Stimulated activated naive CD8-positive, alpha-beta T cell treated with anti-CD3 and anti-CD28 coated beads, Interleukin-15, Interleukin-2, amounts not matched to agents 100 ng/mL and 50 ng/mL, for 24 hours (primary cell): ENCODE measurements at regions not wholly inside any gene's neighbourhood (a gene's known extent, or its start where the extent isn't known, plus 50 kb on each side); places are given as distances from the start of the nearest gene placed in this dataset.
"Not testable (repeated sequence)": the region's sequence is repeated elsewhere in the genome, so short reads cannot be mapped to it uniquely, and the experiment has no call there.

Experiments
- H3K27ac Mint-ChIP-seq: one replicate; pipeline ENCODE4 v1.8.0; 2021; ENCODE audit warnings: mild to moderate bottlenecking, mixed read lengths
- H3K27me3 Mint-ChIP-seq: one replicate; pipeline ENCODE4 v1.8.0; 2021; ENCODE audit warnings: mixed read lengths
- H3K36me3 Mint-ChIP-seq: one replicate; pipeline ENCODE4 v1.8.0; 2021; ENCODE audit warnings: low read depth, mixed read lengths
- H3K4me1 Mint-ChIP-seq: one replicate; pipeline ENCODE4 v1.8.0; 2021; ENCODE audit warnings: low read depth, mixed read lengths
- H3K4me3 Mint-ChIP-seq: one replicate; pipeline ENCODE4 v1.8.0; 2021; ENCODE audit warnings: mild to moderate bottlenecking, mixed read lengths
- H3K9me3 Mint-ChIP-seq: one replicate; pipeline ENCODE4 v1.8.0; 2021; ENCODE audit warnings: mixed read lengths

DNA sequence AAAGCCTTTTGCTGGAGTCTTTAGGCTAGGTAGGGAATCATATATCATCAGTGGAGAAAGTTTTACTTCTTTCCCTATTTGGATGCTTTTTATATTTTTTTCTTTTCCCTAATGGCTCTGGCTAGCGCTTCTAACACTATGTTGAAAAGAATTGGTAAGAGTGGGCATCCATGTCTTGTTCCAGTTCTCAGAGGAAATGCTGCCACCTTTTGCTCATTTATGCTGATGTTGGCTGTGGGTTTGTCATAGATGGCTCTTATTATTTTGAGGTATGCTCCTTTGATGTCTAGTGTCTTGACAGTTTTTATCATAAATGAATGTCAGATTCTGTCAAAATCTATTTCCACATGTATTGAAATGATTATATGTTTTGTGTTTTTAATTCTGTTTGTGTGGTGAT, 1544.1 kb downstream of the REEP3 start:
- H3K9me3 Mint-ChIP-seq = no peaks in the 10 kb centered on the region
- no peak overlapping the region for H3K27ac Mint-ChIP-seq
- no peaks in the 10 kb centered on the region for H3K36me3 Mint-ChIP-seq
- no peaks in the 10 kb centered on the region for H3K4me1 Mint-ChIP-seq
- no peaks in the 10 kb centered on the region for H3K27me3 Mint-ChIP-seq
- H3K4me3 Mint-ChIP-seq = no peak overlapping the region

DNA sequence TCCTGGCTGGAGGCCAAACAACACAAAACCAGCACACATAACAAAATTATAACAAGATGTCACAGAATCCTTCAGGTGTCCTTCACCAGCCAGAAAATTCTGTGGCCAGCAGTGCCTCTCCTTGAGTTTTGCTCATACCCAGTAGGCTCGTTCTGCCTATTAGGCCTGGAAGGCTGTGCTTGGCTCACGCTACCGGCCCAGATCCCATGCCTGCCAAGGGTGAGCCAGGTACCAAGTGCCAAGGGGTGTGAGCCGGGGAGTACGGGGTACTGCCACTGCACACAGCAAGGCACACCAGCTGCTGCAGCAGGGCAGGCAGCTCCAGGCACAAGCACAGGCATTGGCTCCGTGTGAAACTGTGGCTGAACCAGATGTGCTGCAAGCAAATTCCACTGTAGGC, 1562.0 kb downstream of the REEP3 start:
- Mint-ChIP-seq H3K27ac (no peak overlapping the region), H3K36me3 (no peaks in the 10 kb centered on the region), H3K4me3 (no peak overlapping the region), H3K4me1 (no peaks in the 10 kb centered on the region), H3K9me3 (peaks cover 6% of the 10 kb centered on the region), H3K27me3 (no peaks in the 10 kb centered on the region)

DNA sequence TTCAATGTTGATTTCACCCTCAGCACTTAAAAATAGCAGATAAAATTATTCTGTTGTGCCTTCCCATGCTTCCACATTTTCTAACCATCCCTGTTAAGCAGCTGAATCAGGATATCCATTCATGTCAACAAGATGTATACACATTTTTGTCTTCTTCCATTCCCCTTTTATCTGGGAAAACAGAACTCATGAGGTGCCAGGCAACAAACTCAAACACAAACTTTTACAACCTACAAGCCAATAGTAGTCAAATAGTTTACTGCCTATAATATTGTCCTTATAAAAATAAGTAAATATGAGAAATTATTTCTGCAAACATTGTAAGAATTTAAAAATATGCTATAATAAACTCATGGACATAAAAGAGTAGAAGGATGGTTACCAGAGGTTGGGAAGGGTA, 1569.8 kb downstream of the REEP3 start:
- H3K27me3 Mint-ChIP-seq = no peaks in the 10 kb centered on the region
- no peak overlapping the region for H3K4me3 Mint-ChIP-seq
- no peaks in the 10 kb centered on the region for H3K4me1 Mint-ChIP-seq
- H3K9me3 Mint-ChIP-seq = peaks cover 4% of the 10 kb centered on the region
- H3K36me3 Mint-ChIP-seq = no peaks in the 10 kb centered on the region
- H3K27ac Mint-ChIP-seq = no peak overlapping the region

DNA sequence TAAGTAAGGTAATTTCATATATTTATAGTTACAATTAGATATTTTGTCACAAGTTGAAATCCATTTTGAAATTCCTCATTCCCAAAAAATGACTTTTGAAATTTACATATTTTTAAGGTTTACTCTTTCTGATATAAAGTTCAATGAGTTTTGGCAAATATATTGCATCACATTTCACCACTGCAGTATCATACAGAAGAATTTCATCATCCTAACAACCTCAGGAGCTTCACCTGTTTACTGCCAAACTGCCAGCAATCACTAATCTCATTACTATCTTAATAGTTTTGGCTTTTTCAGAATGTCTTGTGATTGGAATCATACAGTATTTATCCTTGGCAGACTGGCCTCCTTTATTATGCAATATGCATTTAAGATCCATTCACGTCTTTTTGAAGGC, 1578.9 kb downstream of the REEP3 start:
- H3K27me3 Mint-ChIP-seq = no peaks in the 10 kb centered on the region
- H3K27ac Mint-ChIP-seq = no peak overlapping the region
- no peak overlapping the region for H3K4me3 Mint-ChIP-seq
- peaks cover 6% of the 10 kb centered on the region for H3K9me3 Mint-ChIP-seq
- no peaks in the 10 kb centered on the region for H3K36me3 Mint-ChIP-seq
- no peaks in the 10 kb centered on the region for H3K4me1 Mint-ChIP-seq

DNA sequence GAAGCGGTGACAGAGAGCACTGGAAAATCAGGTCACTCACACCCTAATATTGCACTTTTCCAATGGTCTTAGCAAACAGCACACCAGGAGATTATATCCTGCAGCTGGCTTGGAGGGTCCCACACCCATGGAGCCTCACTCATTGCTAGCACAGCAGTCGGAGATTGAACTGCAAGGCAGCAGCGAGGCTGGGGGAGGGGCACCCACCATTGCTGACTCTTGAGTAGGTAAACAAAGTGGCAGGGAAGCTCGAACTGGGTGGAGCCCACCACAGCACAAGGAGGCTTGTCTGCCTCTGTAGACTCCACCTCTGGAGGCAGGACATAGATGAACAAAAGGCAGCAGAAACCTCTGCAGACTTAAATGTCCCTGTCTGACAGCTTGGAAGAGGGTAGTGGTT, 1579.7 kb downstream of the REEP3 start:
- H3K27me3 Mint-ChIP-seq, H3K4me3 Mint-ChIP-seq, H3K4me1 Mint-ChIP-seq, H3K27ac Mint-ChIP-seq, H3K9me3 Mint-ChIP-seq, H3K36me3 Mint-ChIP-seq: not testable (repeated sequence)

DNA sequence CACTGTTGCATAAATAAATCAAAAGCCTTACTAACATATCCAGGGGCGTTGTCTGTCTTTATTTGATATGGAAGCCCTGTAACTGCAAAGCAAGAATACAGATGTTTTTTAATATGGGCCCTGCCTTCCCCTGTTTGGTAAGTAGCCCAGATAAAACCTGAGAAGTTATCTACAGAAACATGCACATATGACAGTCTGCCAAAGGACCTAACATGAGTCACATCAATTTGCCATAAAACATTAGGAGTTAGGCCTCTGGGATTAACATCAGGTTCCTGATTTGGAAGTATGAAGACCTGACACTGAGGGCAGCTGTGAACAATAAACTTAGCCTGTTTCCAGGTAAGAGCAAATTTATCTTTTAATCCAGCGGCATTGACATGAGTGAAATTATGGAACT, 1588.8 kb downstream of the REEP3 start:
- H3K27ac Mint-ChIP-seq = no peak overlapping the region
- no peaks in the 10 kb centered on the region for H3K27me3 Mint-ChIP-seq
- H3K9me3 Mint-ChIP-seq = peaks cover 33% of the 10 kb centered on the region

DNA sequence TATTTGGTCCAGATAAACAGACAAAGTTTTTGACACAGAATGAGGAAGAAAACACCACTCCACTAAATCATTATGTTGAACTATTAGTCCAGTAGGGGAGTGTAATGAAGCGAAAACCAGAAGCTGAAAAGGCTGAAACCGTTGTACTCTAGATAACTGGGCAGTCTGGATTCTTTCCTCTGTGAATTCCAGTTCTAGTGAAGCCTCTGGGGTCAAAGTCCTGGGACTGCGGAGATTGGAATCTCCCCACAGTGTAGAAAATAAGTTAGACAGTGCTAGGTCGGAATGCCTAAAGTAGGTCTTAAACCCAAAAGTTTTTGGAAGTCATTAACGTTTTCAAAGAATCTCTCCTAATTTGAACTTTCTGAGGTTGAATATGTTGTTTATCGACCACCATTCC, 1589.9 kb downstream of the REEP3 start:
- not testable (repeated sequence) for H3K27me3 Mint-ChIP-seq, H3K27ac Mint-ChIP-seq, H3K4me3 Mint-ChIP-seq, H3K4me1 Mint-ChIP-seq, H3K36me3 Mint-ChIP-seq
- H3K9me3 Mint-ChIP-seq = peaks cover 29% of the 10 kb centered on the region

More for the DNA sequence above, 1588.8 kb downstream of the REEP3 start:
- Mint-ChIP-seq H3K4me1 (no peaks in the 10 kb centered on the region), H3K4me3 (no peak overlapping the region), H3K36me3 (no peaks in the 10 kb centered on the region)

DNA sequence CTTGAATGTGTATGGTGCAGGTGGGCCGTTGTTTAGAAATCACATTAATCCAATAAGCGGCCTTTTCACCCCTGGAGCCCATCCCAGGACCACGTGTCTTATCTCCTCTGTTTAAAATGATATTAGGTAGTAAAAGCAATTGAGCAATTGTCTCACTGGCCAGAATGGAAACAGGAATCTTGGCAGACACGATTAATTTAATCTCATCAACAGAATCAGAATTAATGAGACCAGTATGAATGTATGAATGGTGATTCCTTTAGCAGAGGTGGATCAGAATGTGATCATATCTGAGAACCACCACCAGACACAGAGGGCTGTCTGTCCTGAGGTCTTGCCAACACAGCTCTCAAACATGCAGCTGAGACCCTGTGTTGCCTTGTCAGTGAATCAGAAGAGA, 1591.4 kb downstream of the REEP3 start:
- H3K4me3 Mint-ChIP-seq = no peak overlapping the region
- no peaks in the 10 kb centered on the region for H3K27me3 Mint-ChIP-seq
- peaks cover 24% of the 10 kb centered on the region for H3K9me3 Mint-ChIP-seq
- H3K27ac Mint-ChIP-seq = no peak overlapping the region
- no peaks in the 10 kb centered on the region for H3K4me1 Mint-ChIP-seq
- no peaks in the 10 kb centered on the region for H3K36me3 Mint-ChIP-seq

DNA sequence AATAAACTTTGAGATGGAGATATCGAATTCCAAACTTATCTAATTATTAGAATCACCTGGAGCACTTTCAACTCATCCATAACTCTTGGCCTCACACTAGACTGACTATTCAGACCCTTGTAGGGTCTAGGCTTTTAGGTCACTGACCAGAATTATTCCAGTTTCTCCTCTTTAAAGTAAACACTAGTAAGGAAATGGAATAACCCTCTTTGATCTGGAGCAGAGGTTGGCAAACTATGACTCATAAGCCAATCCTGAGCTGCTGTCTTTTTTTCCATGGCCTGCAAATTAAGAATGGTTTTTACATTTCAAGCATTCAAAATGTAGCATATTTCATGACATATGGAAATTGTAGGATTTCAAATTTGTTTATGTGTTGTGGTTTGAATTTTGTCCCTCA, 1601.9 kb downstream of the REEP3 start:
- Mint-ChIP-seq H3K4me3 (no peak overlapping the region), H3K27ac (no peak overlapping the region), H3K36me3 (no peaks in the 10 kb centered on the region), H3K9me3 (peaks cover 27% of the 10 kb centered on the region), H3K27me3 (no peaks in the 10 kb centered on the region), H3K4me1 (no peaks in the 10 kb centered on the region)

DNA sequence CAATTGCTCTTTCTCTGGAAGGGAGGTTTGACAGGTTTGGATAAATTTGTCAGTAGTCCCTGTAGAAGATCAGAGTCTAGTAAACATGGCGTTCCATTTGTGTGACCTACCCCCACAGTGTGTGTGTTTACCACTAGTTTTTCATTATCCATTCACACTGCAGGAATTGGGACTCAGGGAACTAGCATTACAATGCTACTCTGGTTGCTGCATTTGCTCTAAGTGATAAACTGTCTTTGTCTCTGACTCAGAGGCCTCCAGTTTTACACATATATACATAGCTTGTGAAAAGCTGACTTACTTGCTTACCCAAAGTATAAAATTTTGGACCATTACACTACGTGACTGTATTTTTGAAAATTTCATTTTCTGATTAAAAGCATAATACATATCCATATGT, 1604.0 kb downstream of the REEP3 start:
- Mint-ChIP-seq H3K36me3 (no peaks in the 10 kb centered on the region), H3K27me3 (no peaks in the 10 kb centered on the region), H3K27ac (no peak overlapping the region), H3K4me3 (no peak overlapping the region), H3K9me3 (peaks cover 24% of the 10 kb centered on the region), H3K4me1 (no peaks in the 10 kb centered on the region)

DNA sequence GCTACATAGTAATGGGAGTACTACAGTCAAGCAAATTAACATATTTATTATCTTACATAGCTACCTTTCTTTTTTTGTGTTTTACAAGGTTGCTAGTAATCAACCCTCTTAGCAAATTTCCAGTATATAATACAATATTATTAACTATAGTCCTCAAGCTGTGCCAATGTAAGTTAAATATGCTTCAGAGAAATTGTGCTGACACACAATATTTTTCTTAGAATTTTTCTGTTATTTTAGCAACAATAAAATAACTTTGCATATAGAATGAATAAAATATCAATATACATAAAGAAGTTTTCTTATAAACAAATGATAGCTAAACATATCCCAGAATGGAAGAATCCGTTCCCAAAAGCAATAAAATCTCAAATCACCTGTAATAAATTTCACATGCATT, 1605.1 kb downstream of the REEP3 start:
- Mint-ChIP-seq H3K27ac (no peak overlapping the region), H3K9me3 (peaks cover 20% of the 10 kb centered on the region), H3K4me1 (no peaks in the 10 kb centered on the region), H3K4me3 (no peak overlapping the region), H3K36me3 (no peaks in the 10 kb centered on the region), H3K27me3 (no peaks in the 10 kb centered on the region)

DNA sequence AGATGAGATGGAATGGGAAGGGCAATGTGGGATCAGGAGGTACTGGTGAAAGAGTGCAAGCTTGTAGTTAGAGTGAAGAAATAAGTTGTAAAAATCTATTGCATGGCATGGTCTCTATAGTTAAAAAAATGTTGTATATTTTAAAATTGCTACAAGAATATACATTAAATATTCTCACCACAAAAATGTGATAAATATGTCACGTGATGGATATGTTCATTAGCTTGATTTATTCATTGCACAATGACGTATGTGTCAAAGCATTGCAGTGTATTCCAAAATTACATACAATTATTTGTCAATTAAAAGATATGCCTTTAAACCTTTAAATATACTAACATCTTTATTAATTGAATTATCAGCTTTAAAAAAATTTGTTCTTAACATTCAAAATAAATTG, 1607.1 kb downstream of the REEP3 start:
- Mint-ChIP-seq H3K36me3 (no peaks in the 10 kb centered on the region), H3K9me3 (peaks cover 9% of the 10 kb centered on the region), H3K27me3 (no peaks in the 10 kb centered on the region), H3K4me1 (no peaks in the 10 kb centered on the region), H3K27ac (no peak overlapping the region), H3K4me3 (no peak overlapping the region)

DNA sequence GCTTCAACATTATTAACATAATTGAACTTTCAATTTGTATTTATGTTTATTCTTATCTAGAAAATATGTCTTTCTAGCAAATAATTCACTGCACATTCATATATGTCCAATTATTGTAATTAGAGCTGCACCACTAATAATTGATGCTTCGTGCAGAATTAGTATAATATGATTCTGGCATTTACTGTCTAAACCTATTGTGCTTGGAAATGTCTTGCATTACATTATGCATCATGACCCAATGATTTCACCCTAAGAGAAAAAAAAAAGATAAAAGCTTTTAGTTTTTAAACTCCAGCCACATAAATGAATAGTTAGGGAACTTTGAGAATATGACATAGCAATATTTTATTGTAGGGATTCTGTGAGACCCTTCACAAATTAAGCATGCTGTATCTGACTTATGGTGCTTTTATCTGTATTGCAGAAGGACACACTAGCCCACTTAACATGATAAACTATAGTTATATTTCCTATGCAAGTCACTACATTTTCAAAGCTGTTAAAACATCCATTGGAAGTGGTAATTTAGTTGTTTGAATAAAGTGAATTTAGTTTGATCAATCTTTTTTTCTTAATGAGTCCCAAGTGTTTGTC, 1609.1 kb downstream of the REEP3 start:
- no peak overlapping the region for H3K4me3 Mint-ChIP-seq
- H3K4me1 Mint-ChIP-seq = no peaks in the 10 kb centered on the region
- no peaks in the 10 kb centered on the region for H3K36me3 Mint-ChIP-seq
- no peaks in the 10 kb centered on the region for H3K27me3 Mint-ChIP-seq
- H3K9me3 Mint-ChIP-seq = peaks cover 5% of the 10 kb centered on the region
- H3K27ac Mint-ChIP-seq = no peak overlapping the region

DNA sequence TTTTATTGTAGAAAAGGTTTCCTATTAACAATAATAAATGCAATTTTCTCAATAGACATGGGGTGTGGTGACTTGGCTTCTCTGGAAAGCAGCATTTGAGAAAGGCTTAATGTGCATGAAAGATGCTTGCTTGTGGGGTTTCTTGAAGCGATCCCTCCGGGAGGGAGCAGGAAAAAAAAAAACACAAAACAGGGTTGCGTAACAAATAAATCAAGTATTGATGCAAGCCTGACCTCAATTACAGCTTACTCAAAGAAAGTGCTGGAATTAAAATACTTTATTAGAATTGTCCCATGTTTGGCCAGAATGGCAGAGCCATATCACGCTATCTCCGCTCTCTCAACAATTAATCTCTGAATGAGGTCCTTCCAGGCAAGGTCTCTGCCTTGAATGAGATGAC, 1612.5 kb downstream of the REEP3 start:
- Mint-ChIP-seq H3K4me3 (no peak overlapping the region), H3K27ac (no peak overlapping the region), H3K27me3 (no peaks in the 10 kb centered on the region), H3K4me1 (no peaks in the 10 kb centered on the region), H3K9me3 (no peaks in the 10 kb centered on the region), H3K36me3 (no peaks in the 10 kb centered on the region)

DNA sequence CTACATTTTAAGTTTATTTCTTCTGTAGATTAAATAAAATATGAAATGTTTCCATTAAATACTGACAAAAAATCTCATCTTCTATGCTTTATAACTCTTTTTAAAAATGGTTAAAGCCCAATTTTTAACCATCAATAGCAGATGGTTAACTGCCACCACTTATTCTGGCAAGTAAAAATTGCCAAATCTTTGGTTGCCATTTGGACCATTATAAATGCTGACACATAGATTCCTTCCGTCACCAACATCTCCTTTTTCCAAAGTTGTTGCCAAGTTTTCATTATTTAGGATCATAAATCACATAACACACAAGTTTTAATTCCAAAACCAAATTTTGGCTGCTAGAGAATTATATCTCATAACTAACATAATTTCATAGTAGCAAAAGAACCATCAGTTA, 1614.3 kb downstream of the REEP3 start:
- Mint-ChIP-seq H3K27ac (no peak overlapping the region), H3K9me3 (no peaks in the 10 kb centered on the region), H3K27me3 (no peaks in the 10 kb centered on the region)

DNA sequence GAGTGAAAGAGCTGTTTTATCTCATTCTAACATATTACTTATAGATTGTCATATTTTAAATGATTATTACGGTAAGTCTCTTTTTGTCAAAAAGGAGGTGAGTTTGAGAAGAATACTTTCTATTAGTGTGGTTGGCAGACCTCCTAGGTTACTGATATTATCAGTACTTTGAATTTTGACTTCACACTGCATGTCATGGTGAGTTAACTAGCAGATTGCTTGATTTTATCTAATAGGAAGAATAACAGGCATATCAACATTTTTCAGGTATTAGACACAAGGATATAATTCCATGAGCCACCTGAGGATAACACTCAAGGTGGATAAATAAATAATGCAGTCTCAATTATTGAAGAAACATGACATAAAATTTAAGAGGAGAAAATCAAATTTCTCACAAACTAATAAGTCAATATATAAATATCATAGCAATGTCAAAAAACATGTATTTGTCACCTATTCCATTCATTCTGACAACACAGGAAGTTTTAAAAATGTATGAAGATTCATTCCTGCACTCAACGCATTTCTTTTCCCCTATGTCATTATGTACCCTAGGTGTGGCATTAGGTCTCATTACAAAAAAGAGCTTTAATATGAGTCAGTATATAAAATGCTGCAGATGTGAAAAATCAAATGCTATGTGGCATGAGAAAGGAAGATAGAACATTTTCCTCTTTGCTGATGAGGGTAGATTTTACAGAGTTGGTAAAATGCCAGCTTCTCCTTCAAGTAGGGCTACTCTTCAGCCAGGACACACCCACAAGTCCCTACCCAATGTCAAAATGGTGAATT, 1621.6 kb downstream of the REEP3 start:
- H3K27me3 Mint-ChIP-seq = no peaks in the 10 kb centered on the region
- no peak overlapping the region for H3K27ac Mint-ChIP-seq
- H3K9me3 Mint-ChIP-seq = no peaks in the 10 kb centered on the region
- H3K4me1 Mint-ChIP-seq = no peaks in the 10 kb centered on the region
- H3K4me3 Mint-ChIP-seq = no peak overlapping the region
- H3K36me3 Mint-ChIP-seq = no peaks in the 10 kb centered on the region

More for the DNA sequence above, 1614.3 kb downstream of the REEP3 start:
- Mint-ChIP-seq H3K4me1 (no peaks in the 10 kb centered on the region), H3K36me3 (no peaks in the 10 kb centered on the region), H3K4me3 (no peak overlapping the region)
